Smooth muscle cell (in vitro differentiated cells): ENCODE measurements at regions not wholly inside any gene's neighbourhood (a gene's known extent, or its start where the extent isn't known, plus 50 kb on each side); places are given as distances from the start of the nearest gene placed in this dataset.

ENCODE experiments used
- DNase-seq: peaks from one replicate; lab custom pipeline; 2025; ENCODE audit not compliant: unreplicated experiment; lab: John Stamatoyannopoulos, UW
- H2AFZ ChIP-seq: fragments of 200-600 bp; sonication (generic); 2 replicates; pipeline ENCODE4 v1.6.0; 2016; ENCODE audit warnings: antibody characterized with exemption, low read depth, mild to moderate bottlenecking
- H3F3A ChIP-seq: fragments of 200-600 bp; sonication (generic); 2 replicates; pipeline ENCODE4 v1.6.0; 2017; ENCODE audit warnings: antibody characterized with exemption, low read depth
- H3K27ac ChIP-seq: fragments of 200-600 bp; sonication (generic); 2 replicates; pipeline ENCODE4 v1.5.1; 2016; ENCODE audit warnings: low read depth, mild to moderate bottlenecking
- H3K27me3 ChIP-seq: fragments of 200-600 bp; sonication (generic); 2 replicates; pipeline ENCODE4 v1.6.1; 2016; ENCODE audit warnings: low read depth, mild to moderate bottlenecking
- H3K36me3 ChIP-seq: fragments of 200-600 bp; sonication (generic); 2 replicates; pipeline ENCODE4 v1.5.1; 2016; ENCODE audit warnings: low read depth
- H3K4me1 ChIP-seq: fragments of 200-600 bp; sonication (generic); 2 replicates; pipeline ENCODE4 v1.5.1; 2016; ENCODE audit warnings: low read depth
- H3K4me2 ChIP-seq: fragments of 200-600 bp; sonication (generic); 2 replicates; pipeline ENCODE4 v1.6.0; 2016; ENCODE audit warnings: mild to moderate bottlenecking
- H3K4me3 ChIP-seq: fragments of 200-600 bp; sonication (generic); 2 replicates; pipeline ENCODE4 v1.5.1; 2016; ENCODE audit warnings: mild to moderate bottlenecking
- H3K79me2 ChIP-seq: fragments of 200-600 bp; sonication (generic); 2 replicates; pipeline ENCODE4 v1.6.0; 2016; ENCODE audit warnings: low read depth, mild to moderate bottlenecking
- H3K9ac ChIP-seq: fragments of 200-600 bp; sonication (generic); 2 replicates; pipeline ENCODE4 v1.6.0; 2016; ENCODE audit warnings: low read depth
- H3K9me3 ChIP-seq: fragments of 200-600 bp; sonication (generic); replicated peaks from 2 replicates; pipeline ENCODE4 v1.5.1; 2016; ENCODE audit warnings: low read depth
- H4K20me1 ChIP-seq: fragments of 200-600 bp; sonication (generic); 2 replicates; pipeline ENCODE4 v1.6.0; 2016; ENCODE audit warnings: low read depth
- CTCF ChIP-seq: fragments of 200-600 bp; sonication (generic); IDR thresholded peaks from 2 replicates; pipeline ENCODE4 v1.5.1; 2017; ENCODE audit warnings: borderline replicate concordance, mild to moderate bottlenecking, antibody characterized with exemption; ENCODE audit not compliant: insufficient read depth, poor library complexity, severe bottlenecking
- WGBS: methylation state at CpG from one replicate; pipeline ENCODE4 v1.1.7; 2016; ENCODE audit warnings: low lambda C conversion rate; 5-methylcytosine and 5-hydroxymethylcytosine counted together

- no peak overlapping the region for H2AFZ ChIP-seq
- 88% methylated on average over 1 of the region's 1 CpG for WGBS
These were observed 354.4 kb downstream of the SETD4 start for GRCh38 chr21:35705888-35706287.

GRCh38 chr21:35705237-35705887, 355.0 kb downstream of the SETD4 start:
- Histone ChIP-seq H3K9me3 (no peaks in the 10 kb centered on the region), H3K27ac (no peak overlapping the region), H3K9ac (no peak overlapping the region), H2AFZ (no peak overlapping the region), H3F3A (no peaks in the 10 kb centered on the region), H4K20me1 (no peaks in the 10 kb centered on the region), H3K4me2 (no peak overlapping the region), H3K27me3 (peaks cover 24% of the 10 kb centered on the region), H3K79me2 (no peaks in the 10 kb centered on the region), H3K4me1 (no peaks in the 10 kb centered on the region), H3K4me3 (no peak overlapping the region), H3K36me3 (no peaks in the 10 kb centered on the region)
- 97% methylated on average over 2 of the region's 2 CpGs for WGBS
- no peak for DNase-seq
- no peak for TF ChIP-seq CTCF

More at GRCh38 chr21:35705888-35706287, 354.4 kb downstream of the SETD4 start:
- Histone ChIP-seq H3F3A (no peaks in the 10 kb centered on the region), H3K36me3 (no peaks in the 10 kb centered on the region), H3K27me3 (peaks cover 24% of the 10 kb centered on the region), H4K20me1 (no peaks in the 10 kb centered on the region), H3K4me2 (no peak overlapping the region), H3K9ac (no peak overlapping the region), H3K79me2 (no peaks in the 10 kb centered on the region), H3K9me3 (no peaks in the 10 kb centered on the region), H3K27ac (no peak overlapping the region), H3K4me3 (no peak overlapping the region), H3K4me1 (no peaks in the 10 kb centered on the region)
- DNase-seq: no peak
- no peak for TF ChIP-seq CTCF

GRCh38 chr21:35703704-35704103, 356.6 kb downstream of the SETD4 start:
- 100% methylated on average over 1 of the region's 1 CpG for WGBS
- TF ChIP-seq CTCF: no peak

GRCh38 chr21:35699361-35699760, 361.0 kb downstream of the SETD4 start:
- no peaks in the 10 kb centered on the region for H4K20me1 ChIP-seq
- WGBS: 97% methylated on average over 3 of the region's 3 CpGs
- no peak overlapping the region for H2AFZ ChIP-seq
- H3K4me3 ChIP-seq: no peak overlapping the region
- H3K79me2 ChIP-seq: no peaks in the 10 kb centered on the region
- no peak for TF ChIP-seq CTCF
- no peak overlapping the region for H3K4me2 ChIP-seq
- no peak overlapping the region for H3K9ac ChIP-seq
- peaks cover 3% of the 10 kb centered on the region for H3F3A ChIP-seq
- no peaks in the 10 kb centered on the region for H3K36me3 ChIP-seq
- peaks cover 4% of the 10 kb centered on the region for H3K27me3 ChIP-seq
- no peak overlapping the region for H3K27ac ChIP-seq
- no peaks in the 10 kb centered on the region for H3K9me3 ChIP-seq
- H3K4me1 ChIP-seq: no peaks in the 10 kb centered on the region
- no peak for DNase-seq

More at GRCh38 chr21:35703704-35704103, 356.6 kb downstream of the SETD4 start:
- H3K4me3 ChIP-seq: no peak overlapping the region
- no peak overlapping the region for H3K4me2 ChIP-seq
- no peak for DNase-seq
- peaks cover 24% of the 10 kb centered on the region for H3K27me3 ChIP-seq
- no peaks in the 10 kb centered on the region for H3K36me3 ChIP-seq
- no peaks in the 10 kb centered on the region for H3K9me3 ChIP-seq
- H3K79me2 ChIP-seq: no peaks in the 10 kb centered on the region
- H3K4me1 ChIP-seq: no peaks in the 10 kb centered on the region
- H3F3A ChIP-seq: no peaks in the 10 kb centered on the region
- H4K20me1 ChIP-seq: no peaks in the 10 kb centered on the region
- no peak overlapping the region for H3K9ac ChIP-seq
- H2AFZ ChIP-seq: no peak overlapping the region
- H3K27ac ChIP-seq: no peak overlapping the region
